Right hindlimb (tissue), 1 donor: ENCODE measurements at regions not wholly inside any gene's neighbourhood (a gene's known extent, or its start where the extent isn't known, plus 50 kb on each side); places are given as distances from the start of the nearest gene placed in this dataset.
"Not testable (repeated sequence)": the region's sequence is repeated elsewhere in the genome, so short reads cannot be mapped to it uniquely, and the experiment has no call there.

ENCODE experiments used
- DNase-seq: peaks from one replicate; pipeline ENCODE4 v3.0.0-alpha.2; 2018

DNA sequence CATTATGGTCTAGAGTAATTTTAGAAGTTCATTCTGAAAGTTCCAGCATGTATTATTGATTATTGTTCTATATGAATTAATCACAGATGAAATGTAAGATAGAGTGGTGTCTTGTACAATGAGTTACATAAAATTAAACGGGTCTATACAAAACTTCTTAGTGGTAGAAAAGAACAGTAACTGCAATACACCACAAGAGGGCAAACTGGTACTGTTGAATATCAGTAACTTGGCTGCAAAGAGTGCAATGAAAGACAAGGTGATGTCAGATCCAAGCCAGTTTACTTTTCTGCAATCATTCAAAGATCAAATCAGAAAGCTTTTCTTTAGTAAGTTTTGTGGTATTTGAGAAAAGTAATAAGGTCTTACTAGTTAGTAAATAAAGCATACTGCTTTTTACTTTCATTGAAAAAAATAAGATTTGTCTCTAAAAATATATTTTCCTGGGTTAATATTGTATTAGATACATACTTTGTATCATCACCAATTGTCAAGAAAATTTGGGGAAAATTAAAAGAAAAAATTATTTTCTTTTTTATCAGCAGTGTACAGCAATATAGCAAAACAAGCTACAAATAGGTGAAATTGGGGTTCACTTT lies 66.4 kb upstream of the BTG3 start:
- DNase-seq = no peak

DNA sequence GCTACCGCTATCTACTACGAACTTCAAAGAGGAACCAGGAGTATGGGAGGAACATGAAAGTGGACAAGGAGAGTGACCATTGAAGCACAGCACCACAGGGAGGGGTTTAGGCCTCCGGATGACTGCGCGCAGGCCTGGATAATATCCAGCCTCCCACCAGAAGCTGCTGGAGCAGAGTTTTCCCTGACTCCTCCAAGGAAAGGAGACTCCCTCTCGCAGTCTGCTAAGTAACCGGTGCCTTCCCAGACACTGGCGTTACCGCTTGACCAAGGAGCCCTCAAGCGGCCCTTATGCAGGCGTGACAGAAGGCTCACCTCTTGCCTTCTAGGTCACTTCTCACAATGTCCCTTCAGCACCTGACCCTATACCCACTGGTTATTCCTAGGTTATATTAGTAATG lies 64.2 kb upstream of the BTG3 start:
- DNase-seq = not testable (repeated sequence)

DNA sequence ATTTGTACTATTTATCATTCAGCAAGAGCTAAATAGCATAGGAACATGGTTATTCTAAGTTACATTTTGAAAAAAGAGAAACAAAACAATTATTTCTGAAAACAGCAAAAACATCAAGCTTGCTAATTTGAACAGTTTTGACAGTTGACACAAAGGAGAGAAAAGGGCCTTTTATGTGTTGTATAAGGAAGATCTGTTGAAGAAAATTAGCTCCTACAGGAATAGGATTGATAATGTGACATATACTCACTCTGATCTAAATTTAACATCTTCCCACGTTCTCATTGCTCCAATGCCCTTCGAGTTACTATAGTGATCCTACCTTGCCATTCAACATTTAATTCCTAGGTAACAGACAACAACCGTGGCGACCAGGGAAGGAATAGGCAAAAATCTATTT lies 61.4 kb upstream of the BTG3 start:
- DNase-seq = no peak

- no peak for DNase-seq
Observed at GRCh38 chr21:17673261-17674020, 60.7 kb upstream of the BTG3 start.

DNA sequence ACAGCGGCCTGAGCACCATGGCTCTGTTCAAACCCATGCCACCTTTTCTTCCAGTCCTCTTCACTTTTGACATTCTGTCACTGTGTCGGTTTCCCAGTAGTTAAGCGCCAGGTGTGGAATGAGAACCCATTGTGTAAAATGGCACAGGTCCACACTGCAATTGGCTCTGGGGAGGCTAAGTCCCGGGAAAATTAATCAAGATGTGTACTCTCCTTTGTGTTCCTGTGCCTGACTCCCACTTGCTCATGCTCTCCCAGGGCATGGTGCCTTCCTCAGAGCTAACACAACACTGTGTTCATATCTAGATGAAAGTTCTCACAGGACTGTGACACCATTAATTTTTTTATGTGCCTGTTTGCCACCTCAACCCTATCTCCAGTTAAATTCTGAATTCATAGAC lies 59.0 kb upstream of the BTG3 start:
- no peak for DNase-seq

DNA sequence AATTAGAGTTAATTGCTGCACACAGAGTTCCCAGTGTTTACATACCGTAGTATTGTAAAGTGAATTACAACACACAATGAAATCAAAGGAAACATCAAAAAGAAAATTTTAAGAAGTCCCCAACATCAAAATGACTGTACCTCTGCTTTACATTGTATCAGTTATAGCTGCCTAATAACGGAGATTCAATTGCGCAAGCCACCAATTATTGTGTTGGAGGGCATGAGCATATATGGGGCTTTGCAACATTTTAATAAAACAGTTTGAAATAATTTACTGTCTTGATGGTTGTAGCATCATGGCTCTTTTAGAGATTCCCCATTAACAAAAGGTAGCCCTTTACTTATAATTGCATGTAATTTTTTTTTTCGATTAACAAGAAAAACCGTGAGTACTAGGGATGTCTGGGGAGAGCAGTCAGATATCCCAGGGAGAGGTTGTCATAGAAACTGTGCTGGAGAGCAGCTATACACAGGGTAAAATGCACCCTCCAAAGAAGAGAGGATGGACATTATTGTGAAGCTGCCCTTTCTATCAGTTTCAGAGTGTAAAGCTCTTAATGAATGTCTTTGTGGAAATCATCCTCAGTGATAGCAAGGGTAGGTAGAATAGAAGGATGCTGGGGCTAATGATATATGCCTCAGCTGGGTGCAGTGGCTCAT lies 55.9 kb upstream of the BTG3 start:
- no peak for DNase-seq

DNA sequence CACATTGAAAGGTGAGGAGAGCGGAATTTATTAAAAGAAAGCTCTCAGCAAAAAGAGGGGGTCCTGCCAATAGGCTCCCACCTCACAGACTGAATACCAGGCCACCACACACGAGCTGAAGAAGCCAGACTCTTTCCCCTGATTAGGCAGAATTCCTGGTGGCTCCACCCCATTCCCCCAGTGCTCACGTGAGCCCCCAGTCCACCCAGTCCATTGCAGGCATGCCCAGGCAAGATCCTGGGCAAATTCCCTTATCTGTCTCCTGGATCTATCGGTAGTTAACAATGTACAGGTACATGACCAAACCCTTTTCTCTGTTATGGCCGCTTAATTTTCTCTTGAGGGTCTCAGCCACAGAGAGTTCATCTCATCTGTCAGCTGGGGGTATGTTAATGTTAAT lies 54.6 kb upstream of the BTG3 start:
- DNase-seq = no peak
